ENCODE measurements at regions not wholly inside any gene's neighbourhood (a gene's known extent, or its start where the extent isn't known, plus 50 kb on each side); places are given as distances from the start of the nearest gene placed in this dataset.

GRCh38 chr2:67213270-67213670 is 183.9 kb upstream of the ETAA1 start:
- DNase-seq: no peak

- no peak for DNase-seq
Observed at GRCh38 chr2:67213677-67214402, 183.3 kb upstream of the ETAA1 start.

DNA sequence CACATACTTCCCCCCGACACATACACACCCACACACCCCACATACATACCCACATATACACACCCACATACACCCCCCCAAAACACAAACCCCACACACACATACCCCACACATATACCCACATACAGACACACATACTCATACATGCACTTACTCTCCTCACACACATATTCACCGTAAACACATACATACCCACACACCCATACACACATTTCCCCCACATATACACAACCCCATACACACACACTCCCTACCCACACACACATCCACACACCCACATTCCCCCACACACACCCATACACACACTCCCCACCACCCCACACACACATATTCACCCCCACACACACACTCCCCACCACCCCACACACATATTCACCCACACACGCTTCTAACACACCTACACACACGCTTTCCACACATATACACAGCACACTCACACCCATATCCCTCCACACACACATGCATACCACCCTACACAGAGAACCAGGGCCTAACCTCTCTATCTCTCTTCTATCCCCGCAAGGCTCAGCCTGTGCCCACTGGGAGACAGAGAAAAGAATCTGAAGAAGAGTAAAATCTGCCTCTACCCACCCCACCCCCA is 182.4 kb upstream of the ETAA1 start:
- no peak for DNase-seq

DNA sequence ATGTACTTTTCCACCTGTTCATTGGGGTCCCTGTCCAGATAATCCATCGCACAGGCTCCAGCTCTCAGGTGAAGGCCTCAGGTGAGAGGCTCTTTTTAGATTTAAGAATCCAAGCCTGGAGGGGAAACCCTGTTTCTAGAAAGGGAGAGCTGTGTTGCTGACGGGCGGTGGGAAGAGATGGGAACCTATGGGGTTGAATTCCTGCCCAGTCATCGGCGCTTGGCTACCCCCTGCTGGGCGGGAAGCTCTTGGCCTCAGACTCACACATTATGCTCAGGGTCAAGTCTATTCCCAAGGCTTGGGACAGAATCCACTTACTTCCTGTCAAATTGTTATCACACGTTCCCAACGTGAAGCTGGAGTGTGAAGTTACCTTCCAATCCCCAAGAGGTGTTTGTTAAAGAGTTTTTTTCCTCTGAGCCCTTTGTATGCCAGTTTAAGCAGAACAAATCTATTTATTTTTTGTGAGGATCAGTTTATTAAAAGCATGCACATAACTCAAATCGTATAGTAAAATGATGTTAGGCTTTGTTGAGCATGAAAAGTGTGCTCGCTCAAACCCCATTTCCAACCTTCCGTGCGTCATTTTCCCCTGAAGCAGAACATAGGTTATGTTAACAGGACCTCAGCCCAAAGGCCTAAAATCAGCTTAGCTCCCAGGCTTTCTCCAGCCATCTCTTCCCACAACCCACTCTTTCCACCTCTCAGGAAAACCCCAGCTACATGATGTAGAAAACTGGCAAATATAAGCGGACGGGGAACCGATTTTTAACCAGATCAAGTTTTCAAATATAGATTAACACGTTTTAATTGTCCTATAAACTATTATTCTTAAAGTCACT is 181.7 kb upstream of the ETAA1 start:
- peak; percentile 26 for DNase-seq

DNA sequence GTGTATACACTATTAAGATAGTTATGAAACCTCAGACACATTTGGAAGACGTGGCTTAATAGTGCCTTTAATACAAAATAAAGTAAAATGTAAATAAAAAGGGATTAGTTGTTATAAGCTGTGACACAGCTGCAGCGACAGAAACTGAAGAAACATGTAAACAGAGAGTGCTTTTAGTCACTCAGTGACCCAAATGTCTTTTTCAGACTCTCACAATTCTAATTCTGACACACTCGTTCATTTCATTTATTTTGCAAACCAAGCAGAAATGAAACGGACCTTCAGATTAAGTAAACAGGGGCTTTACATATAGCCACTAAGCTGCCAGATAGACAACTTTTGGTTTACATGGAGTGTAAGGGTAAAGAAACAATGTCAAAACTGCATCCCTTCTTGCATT is 181.0 kb upstream of the ETAA1 start:
- no peak for DNase-seq

- DNase-seq: peak; percentile 5
Observed at GRCh38 chr2:67216881-67217280, 180.3 kb upstream of the ETAA1 start.

- DNase-seq: no peak
Observed at GRCh38 chr2:67217398-67217797, 179.7 kb upstream of the ETAA1 start.

DNA sequence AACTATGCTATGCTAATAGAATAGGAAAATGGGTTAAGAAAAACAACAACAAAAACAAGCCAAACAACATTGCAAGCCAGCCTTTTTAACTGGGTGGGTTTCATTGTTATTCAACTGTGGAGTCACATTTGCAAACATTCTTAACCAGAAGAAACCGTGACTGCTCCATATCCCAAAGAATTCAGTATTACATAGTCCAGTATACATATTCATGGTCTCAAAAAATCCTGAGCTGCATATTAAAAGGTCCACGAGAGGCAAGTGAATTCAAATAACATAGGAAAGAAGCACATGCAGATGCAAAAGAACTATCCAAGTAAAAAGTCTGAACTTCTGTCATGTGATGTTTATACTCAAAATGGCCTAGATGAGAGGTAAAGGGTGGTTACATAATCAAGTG is 179.1 kb upstream of the ETAA1 start:
- no peak for DNase-seq

DNA sequence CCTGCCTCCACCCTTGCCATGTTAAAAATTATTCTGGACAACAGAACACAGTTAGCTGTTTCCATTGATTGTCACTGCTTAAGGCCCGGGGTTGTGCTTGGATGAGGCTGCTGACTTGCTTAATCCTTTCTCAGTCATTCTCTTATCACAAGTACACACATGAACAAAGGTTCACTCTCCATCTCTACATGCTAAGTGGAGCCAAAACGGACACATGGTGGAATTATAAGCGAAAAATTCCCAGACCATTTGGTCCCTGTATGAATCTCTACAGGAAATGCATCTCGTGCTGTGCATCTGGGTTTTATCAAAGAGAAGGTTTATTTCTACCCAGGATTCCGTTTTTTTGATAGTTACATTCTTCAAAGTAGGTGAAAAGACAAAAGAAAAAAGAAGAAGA is 177.5 kb upstream of the ETAA1 start:
- DNase-seq: no peak

GRCh38 chr2:67221266-67221665 is 175.9 kb upstream of the ETAA1 start:
- DNase-seq: no peak

- no peak for DNase-seq
Observed at GRCh38 chr2:67225287-67225973, 171.7 kb upstream of the ETAA1 start.

DNA sequence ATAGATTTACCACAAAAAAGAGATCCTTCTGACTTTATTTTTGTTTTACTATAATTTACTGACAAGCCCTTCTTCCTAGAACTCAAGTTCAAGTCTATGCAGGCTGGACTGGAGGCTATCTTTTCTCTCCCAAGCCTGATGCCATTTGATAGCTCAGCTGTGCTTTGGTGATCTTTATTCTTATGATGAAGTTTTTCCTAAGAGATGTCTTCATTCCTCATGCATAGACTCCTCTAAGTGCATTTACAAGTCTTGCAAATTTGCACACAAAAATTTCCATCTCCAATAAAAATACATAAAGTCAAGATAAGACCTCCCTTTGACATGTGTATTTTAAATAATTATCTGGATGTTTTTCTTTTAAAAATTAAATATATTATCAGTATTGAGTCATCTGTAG is 167.4 kb upstream of the ETAA1 start:
- no peak for DNase-seq

- no peak for DNase-seq
Observed at GRCh38 chr2:67232936-67233335, 164.2 kb upstream of the ETAA1 start.

GRCh38 chr2:67234440-67234839 is 162.7 kb upstream of the ETAA1 start:
- peak; percentile 6 for DNase-seq

DNA sequence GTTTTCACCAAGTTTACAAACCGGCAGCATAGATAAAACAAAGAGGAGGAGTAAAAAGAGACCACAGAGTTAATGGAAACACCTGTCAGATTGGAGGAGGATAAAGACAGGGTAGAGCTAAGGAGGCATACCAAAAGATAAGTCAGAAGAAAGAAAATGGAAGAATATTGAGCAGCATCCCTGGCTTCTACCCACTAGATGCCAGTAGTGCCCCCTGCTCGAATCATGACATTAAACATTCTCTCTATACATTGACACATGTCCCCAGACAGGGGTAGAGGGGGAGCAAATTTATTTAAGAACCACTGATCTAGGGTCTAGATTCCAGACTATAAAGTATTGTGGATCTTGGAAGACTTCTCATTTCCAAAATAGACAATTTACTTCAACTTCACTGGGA is 159.8 kb upstream of the ETAA1 start:
- DNase-seq: no peak

DNA sequence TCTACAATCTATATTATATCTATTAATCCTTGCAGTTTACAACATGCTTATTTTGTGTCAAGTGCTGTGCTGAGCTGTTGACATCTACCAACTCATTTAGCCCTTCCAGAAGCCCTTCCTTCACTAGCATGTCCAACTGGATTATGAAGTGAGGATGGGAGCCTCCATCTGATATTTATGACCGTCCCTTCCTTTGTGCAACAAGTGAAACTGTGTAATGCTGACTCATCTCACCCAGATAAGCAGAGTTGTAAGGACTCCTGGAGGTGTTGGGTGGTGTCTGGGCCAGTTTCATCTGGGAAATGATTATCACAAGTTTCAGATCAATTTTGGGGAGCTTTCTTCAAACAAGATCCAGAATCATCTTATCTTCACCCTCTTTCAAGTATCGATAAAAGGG is 156.6 kb upstream of the ETAA1 start:
- no peak for DNase-seq

DNA sequence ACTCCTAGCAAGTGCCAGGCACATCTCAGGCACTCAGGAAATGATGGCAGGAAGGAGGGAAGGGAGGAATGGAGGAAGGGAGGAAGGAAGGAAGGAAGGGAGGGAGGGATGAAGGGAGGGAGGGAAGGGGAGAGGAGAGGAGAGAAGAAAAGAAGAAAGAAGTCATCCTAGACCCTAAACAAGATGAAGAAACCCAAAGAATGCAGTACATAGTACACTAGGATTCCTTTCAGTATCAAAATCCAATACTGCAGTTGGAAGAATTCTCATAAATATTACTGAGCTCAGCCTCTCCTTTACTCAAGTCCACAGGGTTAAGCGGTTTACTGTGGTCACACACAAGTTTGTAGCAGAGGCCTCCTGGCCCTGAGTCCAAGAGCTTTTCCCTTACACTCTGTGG is 155.7 kb upstream of the ETAA1 start:
- DNase-seq: no peak

DNA sequence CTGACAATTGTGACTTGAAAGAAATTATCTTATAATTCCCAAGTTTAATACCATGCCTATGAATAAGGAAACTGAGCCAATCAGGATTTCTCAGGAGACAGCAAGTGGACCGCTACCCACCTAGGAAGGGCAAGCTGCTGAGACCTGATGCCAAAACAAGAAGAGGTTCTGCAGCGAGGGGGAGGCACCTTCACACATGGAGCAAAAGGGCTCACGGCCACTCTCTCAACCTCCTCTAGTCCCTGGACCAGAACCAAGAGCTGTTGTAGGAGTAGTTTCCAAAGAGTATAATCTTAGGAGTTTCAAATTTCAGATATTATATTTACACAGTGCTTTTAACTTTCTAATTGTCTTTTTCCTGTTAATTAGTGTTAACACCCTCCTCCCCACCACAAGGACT is 154.7 kb upstream of the ETAA1 start:
- DNase-seq: no peak

DNA sequence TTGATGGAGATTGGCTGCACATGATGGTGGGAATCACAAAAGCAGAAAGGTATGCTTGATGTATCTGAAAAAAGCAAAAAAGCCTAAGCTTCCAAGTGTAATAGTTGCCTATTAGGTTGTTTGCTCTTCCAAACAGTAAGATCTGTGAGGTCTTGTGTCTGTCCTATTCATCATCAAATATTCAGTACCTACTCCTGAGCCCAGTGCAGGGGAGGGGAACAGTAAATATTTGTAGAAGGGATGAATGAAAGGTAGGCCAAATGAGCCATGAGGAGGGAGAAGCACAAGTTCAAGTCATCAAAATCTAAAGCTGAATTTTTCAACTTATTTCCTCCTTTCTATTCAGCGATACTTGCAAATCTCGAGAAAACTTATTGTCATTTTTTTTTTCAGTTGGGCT is 153.2 kb upstream of the ETAA1 start:
- DNase-seq: no peak

DNA sequence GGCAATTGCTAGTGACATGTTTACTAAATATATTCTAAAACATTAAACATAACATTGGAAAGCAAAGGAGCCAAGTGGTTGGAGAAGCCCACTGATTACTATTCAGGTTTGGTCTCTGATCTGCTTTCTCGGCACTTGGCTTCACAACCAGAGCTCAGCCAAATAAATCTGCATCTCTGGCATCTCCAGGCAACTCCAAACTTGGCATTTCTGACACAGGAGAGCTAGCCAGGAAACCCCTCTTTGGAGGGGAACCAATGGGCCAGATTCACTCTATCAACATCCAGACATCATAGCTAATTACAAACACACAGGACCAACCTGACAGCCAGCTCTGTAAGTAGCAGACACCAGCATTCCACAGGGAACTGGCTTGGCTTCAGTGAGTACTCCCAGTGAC is 150.3 kb upstream of the ETAA1 start:
- DNase-seq: no peak

DNA sequence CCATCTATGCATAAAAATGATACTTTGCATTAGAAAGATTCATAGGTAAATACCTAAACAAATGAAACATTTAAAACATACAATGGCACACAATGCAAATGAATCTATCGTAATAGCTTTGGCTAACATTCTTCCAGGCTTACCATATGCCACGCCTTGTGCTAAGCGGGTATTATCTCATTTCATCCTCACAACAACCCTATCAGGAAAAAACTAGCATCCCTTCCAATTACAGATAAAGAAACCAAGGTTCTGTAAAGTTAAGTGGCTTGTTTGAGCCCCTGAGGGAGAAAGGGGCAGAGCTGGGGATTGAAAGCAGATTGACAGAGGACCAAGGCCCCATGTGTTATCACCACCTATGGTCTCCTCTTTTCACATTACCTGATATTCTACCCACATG is 145.4 kb upstream of the ETAA1 start:
- no peak for DNase-seq

DNA sequence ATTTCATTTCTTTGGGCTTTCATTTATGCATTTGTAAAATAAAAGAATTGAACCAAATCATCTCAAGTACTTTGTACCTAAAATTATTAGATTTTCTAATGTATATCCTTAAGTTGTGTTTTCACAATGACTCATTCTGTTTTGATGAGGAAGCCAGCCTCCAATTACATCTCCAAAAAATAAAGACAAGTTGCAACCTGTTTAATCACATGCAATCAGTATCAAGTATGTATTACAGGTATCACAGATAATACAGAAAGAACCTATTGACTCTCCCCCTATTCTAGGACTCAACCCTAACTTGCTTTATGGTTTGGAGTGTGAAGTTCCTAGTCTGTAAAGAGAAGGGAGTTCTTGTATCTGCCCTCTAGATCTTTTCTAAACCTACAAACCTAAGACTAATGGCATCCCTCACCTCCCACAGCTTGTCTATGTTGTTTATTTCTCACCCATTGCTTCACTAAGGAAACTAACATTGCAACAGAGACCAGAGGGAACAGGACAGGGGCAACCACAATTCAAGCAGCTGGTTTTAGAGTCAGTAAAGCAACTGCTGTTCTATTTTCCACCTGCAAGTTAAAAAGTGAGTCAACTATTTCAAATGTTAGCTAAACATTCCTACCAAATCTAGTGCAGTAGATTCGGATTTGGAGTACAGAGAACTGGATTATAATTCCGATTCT is 141.1 kb upstream of the ETAA1 start:
- peak; percentile 47 for DNase-seq

DNA sequence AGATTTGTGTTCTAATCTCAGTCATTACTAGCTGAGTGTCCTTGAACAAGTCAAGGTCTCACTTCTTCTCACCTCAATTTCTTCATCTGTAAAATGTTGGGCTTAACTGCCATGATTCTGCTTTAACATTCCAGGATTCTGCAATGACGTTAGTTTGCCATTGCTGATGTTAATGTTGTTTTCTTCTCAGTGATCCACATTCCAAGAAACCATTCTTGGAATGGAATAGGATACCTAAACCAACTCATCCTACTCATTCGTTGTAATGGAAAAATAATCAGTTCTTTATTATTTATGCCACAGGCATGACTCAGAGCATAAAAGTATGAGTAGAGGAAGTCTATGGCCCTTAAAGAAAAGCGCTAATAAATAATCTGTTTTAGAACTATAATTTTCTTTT is 140.2 kb upstream of the ETAA1 start:
- DNase-seq: no peak
